HG03342 (cell line): ENCODE measurements at regions not wholly inside any gene's neighbourhood (a gene's known extent, or its start where the extent isn't known, plus 50 kb on each side); places are given as distances from the start of the nearest gene placed in this dataset.
"Not testable (repeated sequence)": the region's sequence is repeated elsewhere in the genome, so short reads cannot be mapped to it uniquely, and the experiment has no call there.

Experiments
- ATAC-seq: cut with Tn5 transposase; IDR thresholded peaks from one replicate; pipeline ENCODE4 v1.9.1; 2021; ENCODE audit warnings: mild to moderate bottlenecking, moderate library complexity; ENCODE audit not compliant: unreplicated experiment

DNA sequence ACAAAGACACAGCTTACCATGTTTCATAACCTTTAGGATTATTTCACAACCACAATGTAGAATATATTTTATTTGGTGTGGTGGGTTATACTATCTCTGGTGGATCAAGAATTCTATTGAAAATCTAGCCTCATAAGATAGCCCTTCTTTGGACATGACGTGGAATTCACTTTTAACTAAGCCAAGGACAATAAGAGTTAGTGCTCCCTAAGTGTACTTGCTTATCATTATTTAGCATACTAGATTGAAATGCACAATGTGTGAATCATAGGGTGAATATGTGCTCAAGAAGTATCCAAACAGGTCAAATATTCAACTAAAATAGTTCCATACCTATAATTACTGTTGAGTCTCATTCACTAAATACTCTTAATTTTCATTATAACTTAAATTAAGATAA, 1179.5 kb upstream of the GOT2 start:
- ATAC-seq = no peak

GRCh38 chr16:59909262-59909661, 1175.1 kb upstream of the GOT2 start:
- no peak for ATAC-seq

DNA sequence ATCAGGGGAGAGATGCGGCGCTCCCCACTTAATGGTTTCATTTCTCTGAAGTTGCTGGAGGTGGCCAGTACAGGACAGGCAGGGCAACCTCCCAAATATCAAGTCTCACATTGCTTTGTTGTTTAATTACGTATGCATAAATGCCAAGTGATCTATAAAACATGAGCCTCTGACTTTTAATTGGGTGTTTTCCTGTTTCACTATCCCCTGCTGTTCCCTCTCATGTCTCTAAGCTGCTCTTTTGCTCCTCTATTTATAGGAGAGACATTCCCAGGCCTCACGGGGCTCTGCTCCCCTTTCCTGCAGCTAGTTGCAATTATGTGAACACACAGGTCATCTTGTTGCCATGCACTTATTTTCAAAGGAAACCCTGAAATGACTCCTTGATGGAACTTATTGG, 1173.5 kb upstream of the GOT2 start:
- ATAC-seq = no peak

- ATAC-seq = no peak
Measured at GRCh38 chr16:59905606-59906005, 1171.5 kb upstream of the GOT2 start.

DNA sequence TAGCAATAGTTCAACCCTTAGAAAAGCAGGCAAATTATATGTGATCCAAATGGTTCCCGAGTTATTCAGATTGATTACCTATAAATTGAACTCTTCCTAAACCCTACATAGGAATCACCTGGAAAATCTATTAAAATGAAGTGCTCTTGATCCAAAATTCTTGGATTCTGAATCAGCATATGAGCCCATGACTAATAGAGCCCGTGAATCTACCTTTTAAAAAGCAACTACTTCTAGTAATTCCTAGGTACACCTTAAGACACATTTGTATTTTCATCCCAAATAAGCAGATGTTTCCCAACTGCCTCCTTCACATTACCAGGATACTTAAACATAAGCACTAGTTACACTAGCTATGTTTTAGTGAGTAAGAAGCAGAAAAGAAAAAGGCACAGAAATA, 1171.0 kb upstream of the GOT2 start:
- ATAC-seq = no peak

DNA sequence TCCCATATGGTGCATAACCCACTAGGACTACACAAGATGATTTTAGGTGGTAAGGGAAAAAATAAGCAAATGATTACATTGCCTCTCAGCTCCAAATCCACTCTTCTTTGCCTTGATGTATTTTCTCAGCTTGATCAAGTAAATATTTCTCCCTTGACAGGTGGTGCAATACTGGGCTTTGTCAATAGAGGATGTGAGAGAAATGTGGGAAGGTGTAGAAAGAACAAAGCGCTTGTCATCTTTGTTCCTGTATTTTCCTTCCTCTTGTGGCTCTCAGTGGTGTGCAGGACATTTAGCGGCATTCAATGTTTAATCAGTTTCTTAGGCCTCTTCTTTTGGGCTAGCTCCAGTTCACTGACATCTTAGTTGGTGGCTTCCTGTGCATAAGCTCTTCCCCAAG, 1165.8 kb upstream of the GOT2 start:
- no peak for ATAC-seq

DNA sequence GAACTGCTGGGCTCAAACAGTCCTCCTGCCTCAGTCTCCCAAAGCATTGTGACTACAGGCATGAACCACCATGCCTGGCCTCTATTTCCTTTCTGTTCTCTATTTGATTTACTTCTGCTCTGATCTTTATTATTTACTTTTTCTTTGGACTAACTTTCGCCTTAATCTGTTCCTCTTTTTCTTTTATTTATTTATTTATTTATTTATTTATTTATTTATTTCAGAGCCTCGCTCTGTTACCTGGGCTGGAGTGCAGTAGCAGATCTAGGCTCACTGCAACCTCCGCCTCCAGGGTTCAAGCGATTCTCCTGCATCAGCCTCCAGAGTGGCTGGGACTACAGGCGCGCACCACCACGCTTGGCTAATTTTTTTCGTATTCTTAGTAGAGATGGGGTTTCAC, 1158.3 kb upstream of the GOT2 start:
- ATAC-seq = no peak

DNA sequence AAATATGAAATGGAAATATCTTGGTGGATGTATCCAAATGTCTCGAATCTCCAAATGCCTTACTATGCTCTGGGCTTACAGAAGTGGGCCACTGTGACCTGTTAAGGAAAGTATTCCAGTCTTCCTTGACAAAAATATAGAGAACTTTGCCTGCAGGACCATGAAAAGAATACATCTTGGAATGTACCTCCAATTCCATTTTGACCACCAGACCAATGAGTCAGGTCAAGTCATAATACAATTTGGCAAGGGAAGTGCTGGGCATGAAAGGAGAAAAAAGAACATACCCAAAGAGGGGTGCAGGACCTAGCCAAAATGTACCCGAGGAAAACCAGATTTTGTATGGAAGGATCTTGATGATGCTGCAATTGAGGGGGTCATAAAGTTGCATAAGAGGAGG, 1153.7 kb upstream of the GOT2 start:
- ATAC-seq = no peak

DNA sequence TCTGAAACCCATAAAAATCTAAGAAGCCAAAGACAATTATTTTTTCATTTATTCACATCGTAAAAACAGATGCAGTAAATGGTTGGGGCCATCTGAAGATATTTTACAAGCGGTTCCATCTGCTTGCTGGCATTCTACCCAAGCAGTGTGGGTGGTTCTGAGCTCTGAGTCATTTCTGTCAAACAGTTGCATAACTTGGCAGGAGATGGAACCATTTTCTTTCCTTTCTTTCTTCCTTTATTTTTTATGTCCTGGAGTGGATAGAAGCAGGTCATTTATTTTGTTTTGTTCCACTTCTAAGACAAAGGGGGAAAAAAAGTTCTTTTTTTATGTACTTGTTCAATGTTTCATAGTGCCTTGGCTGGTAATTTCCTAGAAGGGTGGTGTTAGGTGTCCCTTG, 1151.9 kb upstream of the GOT2 start:
- no peak for ATAC-seq

- ATAC-seq = no peak
Measured at GRCh38 chr16:59881376-59881775, 1147.3 kb upstream of the GOT2 start.

- no peak for ATAC-seq
Measured at GRCh38 chr16:59880611-59881010, 1146.5 kb upstream of the GOT2 start.

DNA sequence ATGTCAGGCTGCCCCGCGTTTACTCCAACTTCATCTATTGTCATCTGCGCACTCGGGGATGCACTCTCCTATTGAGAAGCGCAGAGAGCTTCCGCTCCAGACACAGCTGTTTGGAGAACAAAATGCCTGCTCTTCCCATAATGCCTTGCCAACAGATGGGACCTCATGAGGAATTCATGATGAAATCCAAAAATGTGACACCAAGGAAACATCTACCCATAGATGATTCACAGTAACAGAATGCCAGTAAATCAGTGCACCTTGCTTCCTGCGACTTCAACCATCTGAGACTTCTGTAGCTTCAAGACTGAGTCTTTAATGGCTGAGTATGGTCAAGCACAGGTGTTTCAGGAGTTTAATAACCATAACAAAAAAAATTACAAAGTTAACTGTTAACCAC, 1144.9 kb upstream of the GOT2 start:
- ATAC-seq = no peak

DNA sequence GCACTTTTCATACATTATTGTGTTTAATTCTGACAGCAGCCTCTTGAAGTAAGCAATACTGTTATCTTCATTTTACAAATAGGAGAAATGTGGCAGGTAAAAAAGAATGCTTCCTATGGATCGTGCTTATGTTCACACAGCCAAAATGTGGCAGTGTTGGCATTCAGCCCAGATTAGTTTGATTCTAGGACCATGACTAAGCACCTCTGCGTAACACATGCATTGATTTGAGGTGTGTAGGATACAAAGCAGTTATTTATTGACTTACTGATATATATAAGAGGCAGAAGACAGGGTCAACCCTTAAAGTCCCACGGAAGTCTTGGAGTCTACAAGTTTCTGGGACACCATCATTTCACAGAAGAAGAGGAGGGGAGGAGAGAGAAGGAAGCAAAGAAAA, 1144.4 kb upstream of the GOT2 start:
- ATAC-seq = no peak

DNA sequence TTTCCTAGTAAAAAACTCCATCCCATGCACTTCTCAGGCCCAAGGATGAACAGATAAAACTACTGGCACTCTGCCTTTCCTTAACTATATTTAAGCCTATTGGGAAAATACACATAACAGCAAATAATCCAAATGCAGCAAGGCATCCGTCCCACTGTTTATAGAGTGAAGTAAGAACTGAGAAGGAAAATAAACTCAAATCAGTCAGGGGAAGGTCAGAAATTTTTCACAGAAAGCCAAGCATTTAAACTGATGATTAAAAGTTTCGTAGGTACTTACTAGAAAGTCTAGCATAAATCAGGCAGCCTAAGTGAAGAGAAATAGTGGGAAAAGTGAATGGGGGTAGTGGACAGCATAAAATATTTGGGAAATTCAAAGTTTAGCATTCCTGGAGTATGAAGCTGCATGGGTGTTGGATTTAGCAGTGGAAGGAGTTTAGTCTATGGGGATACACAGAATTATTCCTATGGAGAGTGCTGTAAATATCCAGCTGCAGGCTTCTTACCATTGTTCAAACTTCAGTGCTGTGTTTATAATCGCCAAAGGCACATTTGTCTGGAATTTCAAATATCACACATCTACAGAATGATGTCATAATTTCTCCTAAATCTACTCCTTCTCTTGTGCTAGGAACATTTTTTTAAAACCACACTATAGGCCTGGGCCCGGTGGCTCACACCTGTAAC, 1131.0 kb upstream of the GOT2 start:
- no peak for ATAC-seq

DNA sequence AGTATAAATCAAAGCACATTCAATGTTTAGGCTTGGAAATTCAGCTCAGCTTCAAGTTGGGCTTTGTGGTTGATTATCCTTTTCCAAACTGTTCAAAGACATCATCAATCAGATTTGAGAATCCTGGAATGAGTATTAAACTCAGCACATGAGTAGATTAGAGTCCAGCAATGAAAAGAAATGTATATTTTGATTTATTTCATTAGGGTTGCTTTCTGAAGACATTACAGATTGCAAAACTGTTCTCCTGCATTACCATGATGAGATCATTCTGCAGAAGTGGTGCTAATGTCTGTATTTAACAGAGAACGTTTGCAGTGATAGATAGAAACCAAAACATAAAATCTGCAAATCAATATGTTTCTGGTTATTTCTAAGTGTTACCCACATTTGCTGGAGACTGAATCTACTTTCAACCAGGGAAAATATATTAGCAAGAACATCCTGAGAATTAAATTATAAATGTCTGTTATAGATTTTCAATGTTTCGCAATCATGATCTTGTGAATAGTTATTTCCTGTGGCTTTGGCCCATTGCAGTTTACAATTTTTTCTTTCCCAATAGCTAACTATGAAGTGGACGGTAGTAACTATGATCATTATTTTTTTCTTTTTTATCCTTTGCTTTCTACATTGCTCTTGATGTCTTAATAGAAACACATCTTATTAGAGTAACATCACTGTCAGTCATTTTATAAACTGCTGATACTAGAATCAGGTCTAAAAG, 1125.7 kb upstream of the GOT2 start:
- ATAC-seq = no peak

- no peak for ATAC-seq
Measured at GRCh38 chr16:59854846-59855439, 1120.8 kb upstream of the GOT2 start.

DNA sequence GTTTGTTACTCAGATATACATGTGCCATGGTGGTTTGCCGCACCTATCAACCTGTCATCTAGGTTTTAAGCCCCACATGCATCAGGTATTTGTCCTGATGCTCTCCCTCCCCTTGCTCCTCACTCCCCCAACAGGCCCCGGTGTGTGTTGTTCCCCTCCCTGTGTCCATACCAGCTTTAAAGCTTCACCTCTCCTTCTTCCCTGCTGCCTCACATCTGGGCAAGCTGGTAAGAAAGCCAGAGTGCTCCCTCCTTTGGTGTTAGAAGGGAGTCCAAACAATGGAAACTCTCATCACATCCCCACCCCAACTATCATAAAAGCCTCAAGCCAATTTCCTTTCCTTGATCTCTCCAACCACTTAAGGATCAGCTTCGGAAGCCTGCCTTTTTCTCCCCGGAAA, 1115.6 kb upstream of the GOT2 start:
- ATAC-seq = no peak

GRCh38 chr16:59848296-59848695, 1114.2 kb upstream of the GOT2 start:
- no peak for ATAC-seq

GRCh38 chr16:59840169-59840568, 1106.1 kb upstream of the GOT2 start:
- ATAC-seq = no peak

DNA sequence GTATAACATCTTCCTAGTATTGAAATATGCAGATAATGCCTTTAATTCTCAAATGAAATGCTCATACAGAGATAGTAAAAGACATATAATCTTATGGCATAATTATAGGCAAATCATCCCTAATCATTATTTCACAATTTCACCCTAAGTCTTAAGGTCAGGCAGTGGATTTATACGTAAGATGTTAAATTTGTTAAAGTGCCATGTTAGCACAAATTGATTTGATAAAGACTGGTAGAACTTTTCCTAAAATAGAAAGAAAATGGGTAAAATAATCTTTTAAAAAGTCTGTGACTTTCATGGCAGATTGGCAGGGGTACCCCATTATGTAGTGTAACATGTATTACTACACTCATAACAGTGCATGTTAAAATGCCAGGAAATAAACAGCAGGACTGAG, 1092.7 kb upstream of the GOT2 start:
- ATAC-seq = no peak

- not testable (repeated sequence) for ATAC-seq
Measured at GRCh38 chr16:59809488-59809887, 1075.4 kb upstream of the GOT2 start.

DNA sequence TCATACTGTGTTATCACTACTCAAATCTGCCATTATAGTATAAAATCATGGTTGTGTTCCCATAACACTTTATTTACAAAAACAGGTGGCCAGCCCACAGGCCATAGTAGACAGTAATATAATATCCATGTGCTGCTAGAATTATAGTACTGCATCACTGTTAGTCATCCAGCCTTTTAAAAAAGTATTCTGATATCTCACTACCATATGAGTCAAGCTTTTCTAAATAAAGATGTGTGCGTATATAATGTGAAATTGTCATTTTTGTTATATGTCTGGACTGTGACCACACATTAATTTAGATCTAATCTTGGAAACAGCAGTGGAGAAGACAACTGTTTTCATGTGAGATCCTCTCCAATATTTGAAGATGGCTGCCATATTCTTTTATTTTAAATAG, 1049.1 kb upstream of the GOT2 start:
- no peak for ATAC-seq
